ENCODE measurements at regions not wholly inside any gene's neighbourhood (a gene's known extent, or its start where the extent isn't known, plus 50 kb on each side); places are given as distances from the start of the nearest gene placed in this dataset.

GRCh38 chr20:52668626-52669025 lies 303.5 kb upstream of the TSHZ2 start:
- no peak for DNase-seq (ENCODE audit: low read depth)
- no peak for TF ChIP-seq CTCF (conservative IDR thresholded peaks at IDR 0.05; ENCODE audit: low read depth, low read length)
- no peak overlapping the region for H3K4me3 ChIP-seq (ENCODE audit: low read length)

- TF ChIP-seq CTCF (conservative IDR thresholded peaks at IDR 0.05; ENCODE audit: low read depth, low read length) = no peak
- no peak for DNase-seq (ENCODE audit: low read depth)
- no peak overlapping the region for H3K4me3 ChIP-seq (ENCODE audit: low read length)
Observed at GRCh38 chr20:52667358-52667757, 304.8 kb upstream of the TSHZ2 start.

GRCh38 chr20:52665441-52665840 lies 306.7 kb upstream of the TSHZ2 start:
- H3K4me3 ChIP-seq (ENCODE audit: low read length) = no peak overlapping the region
- no peak for DNase-seq (ENCODE audit: low read depth)
- no peak for TF ChIP-seq CTCF (conservative IDR thresholded peaks at IDR 0.05; ENCODE audit: low read depth, low read length)

GRCh38 chr20:52655395-52655794 lies 316.8 kb upstream of the TSHZ2 start:
- DNase-seq (ENCODE audit: low read depth) = no peak
- TF ChIP-seq CTCF (conservative IDR thresholded peaks at IDR 0.05; ENCODE audit: low read depth, low read length) = no peak
- no peak overlapping the region for H3K4me3 ChIP-seq (ENCODE audit: low read length)

- no peak for DNase-seq (ENCODE audit: low read depth)
- no peak overlapping the region for H3K4me3 ChIP-seq (ENCODE audit: low read length)
- TF ChIP-seq CTCF (conservative IDR thresholded peaks at IDR 0.05; ENCODE audit: low read depth, low read length) = no peak
Observed at GRCh38 chr20:52654567-52654966, 317.6 kb upstream of the TSHZ2 start.

GRCh38 chr20:52652271-52652670 lies 319.9 kb upstream of the TSHZ2 start:
- no peak for TF ChIP-seq CTCF (conservative IDR thresholded peaks at IDR 0.05; ENCODE audit: low read depth, low read length)
- DNase-seq (ENCODE audit: low read depth) = no peak
- no peak overlapping the region for H3K4me3 ChIP-seq (ENCODE audit: low read length)

GRCh38 chr20:52649727-52650126 lies 322.4 kb upstream of the TSHZ2 start:
- no peak for TF ChIP-seq CTCF (conservative IDR thresholded peaks at IDR 0.05; ENCODE audit: low read depth, low read length)
- H3K4me3 ChIP-seq (ENCODE audit: low read length) = no peak overlapping the region
- DNase-seq (ENCODE audit: low read depth) = no peak
